MM.1S (cell line): ENCODE measurements at regions not wholly inside any gene's neighbourhood (a gene's known extent, or its start where the extent isn't known, plus 50 kb on each side); places are given as distances from the start of the nearest gene placed in this dataset.
A peak's percentile ranks its signal among the peaks of the same experiment; 100 is the strongest.

Experiments
- DNase-seq: peaks from one replicate; pipeline ENCODE4 v3.0.0-alpha.2; 2015
- H2AFZ ChIP-seq: fragments of 300-600 bp; sonication (generic); 2 replicates; pipeline ENCODE4 v1.6.0; 2016; ENCODE audit warnings: antibody characterized with exemption, low read length
- H3F3A ChIP-seq: fragments of 300-600 bp; sonication (generic); 2 replicates; pipeline ENCODE4 v1.6.1; 2016; ENCODE audit warnings: mild to moderate bottlenecking, antibody characterized with exemption, low read length, moderate library complexity, mixed read lengths; ENCODE audit not compliant: insufficient read depth
- H3K27ac ChIP-seq: fragments of 300-600 bp; sonication (generic); 2 replicates; pipeline ENCODE4 v1.5.1; 2016; ENCODE audit warnings: mild to moderate bottlenecking, low read length
- H3K27me3 ChIP-seq: fragments of 300-600 bp; sonication (generic); replicated peaks from 2 replicates; pipeline ENCODE4 v1.6.0; 2016; ENCODE audit warnings: low read length; ENCODE audit not compliant: insufficient read depth
- H3K36me3 ChIP-seq: fragments of 300-600 bp; sonication (generic); replicated peaks from 2 replicates; pipeline ENCODE4 v1.6.1; 2016; ENCODE audit warnings: mild to moderate bottlenecking, low read length, mixed read lengths; ENCODE audit not compliant: insufficient read depth
- H3K4me1 ChIP-seq: fragments of 300-600 bp; sonication (generic); 2 replicates; pipeline ENCODE4 v1.6.1; 2016; ENCODE audit warnings: low read length, mixed read lengths
- H3K4me2 ChIP-seq: fragments of 300-600 bp; sonication (generic); 2 replicates; pipeline ENCODE4 v1.6.0; 2016; ENCODE audit warnings: low read depth, low read length
- H3K4me3 ChIP-seq: fragments of 300-600 bp; sonication (generic); 2 replicates; pipeline ENCODE4 v1.5.1; 2016; ENCODE audit warnings: low read length, mixed read lengths
- H3K79me2 ChIP-seq: fragments of 300-600 bp; sonication (generic); 2 replicates; pipeline ENCODE4 v1.6.1; 2016; ENCODE audit warnings: mixed run types, low read length, mixed read lengths
- H3K9ac ChIP-seq: fragments of 300-600 bp; sonication (generic); 2 replicates; pipeline ENCODE4 v1.6.1; 2016; ENCODE audit warnings: low read length, mixed read lengths
- H3K9me2 ChIP-seq: fragments of 300-600 bp; sonication (generic); replicated peaks from 2 replicates; pipeline ENCODE4 v1.6.1; 2016; ENCODE audit warnings: mild to moderate bottlenecking, low read length, mixed read lengths; ENCODE audit not compliant: insufficient read depth
- H3K9me3 ChIP-seq: fragments of 300-600 bp; sonication (generic); replicated peaks from 2 replicates; pipeline ENCODE4 v1.6.1; 2016; ENCODE audit warnings: mild to moderate bottlenecking, low read length, mixed read lengths; ENCODE audit not compliant: insufficient read depth
- H4K20me1 ChIP-seq: fragments of 300-600 bp; sonication (generic); 2 replicates; pipeline ENCODE4 v1.6.1; 2016; ENCODE audit warnings: mild to moderate bottlenecking, low read length, moderate library complexity, mixed read lengths; ENCODE audit not compliant: insufficient read depth
- CTCF ChIP-seq: fragments of 300-600 bp; sonication (generic); IDR thresholded peaks from 2 replicates; pipeline ENCODE4 v1.5.1; 2016; ENCODE audit warnings: antibody characterized with exemption, low read length, mixed read lengths
- EZH2 ChIP-seq: fragments of 300-600 bp; sonication (generic); optimal IDR thresholded peaks from 2 replicates; pipeline ENCODE3; 2017; ENCODE audit warnings: low read depth, mild to moderate bottlenecking, antibody characterized with exemption, low read length, mixed read lengths
- EZH2phosphoT487 ChIP-seq: fragments of 300-600 bp; sonication (generic); IDR thresholded peaks from 2 replicates; pipeline ENCODE4 v1.6.1; 2018; ENCODE audit warnings: antibody characterized with exemption, low read length

DNA sequence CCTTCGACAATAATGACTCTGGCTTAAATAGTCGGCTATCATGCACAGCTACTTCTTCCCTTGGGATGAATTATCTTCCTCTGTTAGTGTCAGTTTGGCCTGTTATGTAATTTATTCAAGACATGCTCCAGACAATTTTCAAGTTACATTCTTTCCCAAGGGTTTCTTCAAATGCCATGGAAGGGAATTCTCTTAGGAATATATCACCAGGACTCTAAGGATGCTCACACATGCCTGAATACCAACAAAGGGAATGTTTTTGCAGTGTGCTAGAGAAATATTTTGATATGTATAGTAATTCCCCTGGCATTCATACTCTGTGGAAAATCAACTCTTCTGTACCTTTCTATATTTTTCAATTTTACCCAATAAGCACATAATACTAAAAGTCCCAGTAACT, 286.0 kb upstream of the KYNU start:
- Histone ChIP-seq H3K9me3 (no peaks in the 10 kb centered on the region), H3K36me3 (no peaks in the 10 kb centered on the region), H3K4me3 (no peak overlapping the region), H3K79me2 (no peaks in the 10 kb centered on the region), H3K9me2 (no peaks in the 10 kb centered on the region), H3K4me2 (no peak overlapping the region), H3K27me3 (no peaks in the 10 kb centered on the region), H3K27ac (no peak overlapping the region), H4K20me1 (no peaks in the 10 kb centered on the region), H3K9ac (no peak overlapping the region), H3K4me1 (peaks cover 4% of the 10 kb centered on the region; the same call in 1 of the 2 replicates), H2AFZ (no peak overlapping the region), H3F3A (no peaks in the 10 kb centered on the region)
- TF ChIP-seq EZH2 (no peak), CTCF (no peak), EZH2phosphoT487 (no peak)
- DNase-seq: no peak

DNA sequence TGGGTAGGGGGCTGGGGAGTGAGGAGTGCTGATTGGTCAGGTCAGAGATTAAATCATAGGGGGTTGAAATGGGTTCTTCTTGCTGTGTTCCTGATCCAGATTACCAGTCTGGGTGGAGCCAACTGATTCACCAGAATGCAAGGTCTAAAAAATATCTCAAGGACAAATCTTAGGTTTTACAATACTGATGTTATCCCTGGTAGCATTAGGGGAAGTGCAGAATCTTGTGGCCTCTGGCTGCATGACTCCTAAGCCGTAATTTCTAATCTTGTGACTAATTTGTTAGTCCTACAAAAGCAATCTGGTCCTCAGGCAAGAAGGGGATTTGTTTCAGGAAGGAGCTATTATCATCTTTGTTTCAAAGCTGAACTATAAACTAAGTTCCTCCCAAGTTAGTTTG, 289.2 kb upstream of the KYNU start:
- Histone ChIP-seq H3K27ac (no peak overlapping the region), H3K9me2 (no peaks in the 10 kb centered on the region), H3K36me3 (no peaks in the 10 kb centered on the region), H3K9ac (no peak overlapping the region), H3K4me2 (no peak overlapping the region), H3K4me1 (peaks cover 6% of the 10 kb centered on the region; the same call in 1 of the 2 replicates), H4K20me1 (no peaks in the 10 kb centered on the region), H3K9me3 (no peaks in the 10 kb centered on the region), H2AFZ (no peak overlapping the region), H3F3A (no peaks in the 10 kb centered on the region), H3K27me3 (no peaks in the 10 kb centered on the region), H3K4me3 (no peak overlapping the region), H3K79me2 (no peaks in the 10 kb centered on the region)
- no peak for DNase-seq
- TF ChIP-seq CTCF (no peak), EZH2 (no peak), EZH2phosphoT487 (no peak)

DNA sequence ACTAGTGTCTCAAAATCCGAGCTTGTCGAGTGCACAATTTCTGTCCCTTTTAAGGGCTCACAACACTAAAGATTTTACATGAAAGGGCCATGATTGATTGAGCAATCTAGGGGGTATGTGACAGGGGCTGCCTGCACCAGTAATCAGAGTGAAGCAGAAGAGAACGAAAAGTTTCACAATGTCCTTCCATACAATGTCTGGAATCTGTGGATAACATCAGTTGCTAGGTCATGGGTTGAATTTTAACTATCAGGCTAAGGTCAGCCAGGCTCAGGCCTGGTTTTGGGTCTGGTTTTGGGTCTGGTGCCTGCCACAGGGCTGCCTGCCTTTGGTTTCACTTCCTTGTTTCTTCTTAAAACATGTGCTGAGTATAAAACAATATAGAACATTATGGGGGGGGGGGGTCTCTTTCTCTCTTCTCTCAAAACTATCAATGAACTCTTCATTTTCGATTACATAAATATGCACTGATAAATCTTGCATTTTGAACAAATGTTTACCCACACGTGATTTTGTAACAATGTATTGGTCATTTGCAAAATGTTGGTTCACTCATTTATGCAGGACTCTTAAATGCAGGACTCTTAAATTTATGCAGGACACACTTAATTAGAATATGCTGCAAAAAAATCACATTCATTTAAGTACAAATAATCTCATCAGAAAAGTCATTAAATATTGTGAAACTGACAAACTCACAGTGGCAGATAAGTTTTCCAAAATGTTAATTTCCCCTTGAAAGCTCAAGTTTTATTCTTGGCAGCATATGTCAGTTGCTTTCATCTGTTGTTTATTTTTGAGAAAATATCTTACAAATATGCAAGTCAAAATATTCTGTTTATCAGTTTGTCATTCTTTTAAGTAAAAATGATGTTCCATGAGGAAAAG, 290.5 kb upstream of the KYNU start:
- H3K79me2 ChIP-seq: no peaks in the 10 kb centered on the region
- peak overlapping the region; percentile 22 for H3K4me2 ChIP-seq
- peak; percentile 40 for DNase-seq
- no peak for TF ChIP-seq CTCF
- no peak for TF ChIP-seq EZH2
- TF ChIP-seq EZH2phosphoT487: no peak
- no peak overlapping the region for H2AFZ ChIP-seq
- no peak overlapping the region for H3K9ac ChIP-seq
- H3K9me3 ChIP-seq: no peaks in the 10 kb centered on the region
- peaks cover 6% of the 10 kb centered on the region; the same call in 1 of the 2 replicates for H3K4me1 ChIP-seq
- no peaks in the 10 kb centered on the region for H3F3A ChIP-seq
- H3K36me3 ChIP-seq: no peaks in the 10 kb centered on the region
- H4K20me1 ChIP-seq: no peaks in the 10 kb centered on the region
- no peaks in the 10 kb centered on the region for H3K27me3 ChIP-seq
- peak overlapping the region; percentile 18; the same call in 1 of the 2 replicates for H3K27ac ChIP-seq
- H3K4me3 ChIP-seq: no peak overlapping the region
- no peaks in the 10 kb centered on the region for H3K9me2 ChIP-seq
